Mammary epithelial cell (primary cell): ENCODE measurements at regions not wholly inside any gene's neighbourhood (a gene's known extent, or its start where the extent isn't known, plus 50 kb on each side); places are given as distances from the start of the nearest gene placed in this dataset.

Source experiments
- CTCF ChIP-seq, 2 donors: IDR thresholded peaks in 1 of 2; conservative IDR thresholded peaks in 1 of 2; 2 replicates each; pipeline ENCODE4 v1.5.1; 2011 to 2012; ENCODE audit warnings: inconsistent platforms in 2 of 2, low read length in 2 of 2, mild to moderate bottlenecking in 2 of 2, control low read depth in 1 of 2, low read depth in 1 of 2; ENCODE audit not compliant: insufficient read depth in 1 of 2; ENCODE audit errors: extremely low read depth in 1 of 2
- EZH2 ChIP-seq: IDR thresholded peaks from 2 replicates; pipeline ENCODE4 v1.6.1; 2012; ENCODE audit warnings: low read length, inconsistent platforms, borderline replicate concordance

- TF ChIP-seq CTCF (conservative IDR thresholded peaks at IDR 0.05 in 1 of 2, IDR thresholded peaks at IDR 0.05 in 1 of 2; ENCODE audit: extremely low read depth in 1 of 2, insufficient read depth in 1 of 2, low read depth in 1 of 2, low read length in 2 of 2): no peak
- no peak for TF ChIP-seq EZH2
Measured at GRCh38 chr3:30320392-30320791, 286.0 kb upstream of the TGFBR2 start.
